Activated naive CD8-positive, alpha-beta T cell treated with anti-CD3 and anti-CD28 coated beads, Interleukin-2, amount 50 U/mL, for 24 hours (primary cell): ENCODE measurements at regions not wholly inside any gene's neighbourhood (a gene's known extent, or its start where the extent isn't known, plus 50 kb on each side); places are given as distances from the start of the nearest gene placed in this dataset.

Experiments
- ATAC-seq: fragments of 150-1000 bp; cut with Tn5 transposase; one replicate; pipeline ENCODE4 v1.10.0; 2021
- DNase-seq: peaks from one replicate; pipeline ENCODE4 v3.0.0; 2021
- H3K27ac Mint-ChIP-seq: one replicate; pipeline ENCODE4 v1.8.0; 2021; ENCODE audit warnings: mild to moderate bottlenecking, mixed read lengths
- H3K27me3 Mint-ChIP-seq: one replicate; pipeline ENCODE4 v1.8.0; 2021; ENCODE audit warnings: mixed read lengths
- H3K36me3 Mint-ChIP-seq: one replicate; pipeline ENCODE4 v1.8.0; 2021; ENCODE audit warnings: low read depth, mixed read lengths
- H3K4me1 Mint-ChIP-seq: one replicate; pipeline ENCODE4 v1.8.0; 2021; ENCODE audit warnings: mixed read lengths
- H3K4me3 Mint-ChIP-seq: one replicate; pipeline ENCODE4 v1.8.0; 2021; ENCODE audit warnings: mild to moderate bottlenecking, moderate library complexity, mixed read lengths
- H3K9me3 Mint-ChIP-seq: one replicate; pipeline ENCODE4 v1.8.0; 2021; ENCODE audit warnings: mixed read lengths

- Mint-ChIP-seq H3K36me3 (peaks cover 5% of the 10 kb centered on the region), H3K27ac (no peak overlapping the region), H3K27me3 (peaks cover 2% of the 10 kb centered on the region)
These were observed 288.5 kb upstream of the RUNX1 start for GRCh38 chr21:35337573-35337972.

GRCh38 chr21:35336534-35336933, 287.4 kb upstream of the RUNX1 start:
- peaks cover 6% of the 10 kb centered on the region for H3K9me3 Mint-ChIP-seq
- peak; percentile 55 for ATAC-seq

More at GRCh38 chr21:35337573-35337972, 288.5 kb upstream of the RUNX1 start:
- Mint-ChIP-seq H3K4me3 (no peak overlapping the region), H3K4me1 (peaks cover 33% of the 10 kb centered on the region), H3K9me3 (peaks cover 3% of the 10 kb centered on the region)
- no peak for DNase-seq
- ATAC-seq: no peak

GRCh38 chr21:35335951-35336446, 286.9 kb upstream of the RUNX1 start:
- Mint-ChIP-seq H3K27me3 (peaks cover 2% of the 10 kb centered on the region), H3K9me3 (peaks cover 11% of the 10 kb centered on the region), H3K27ac (peak overlapping the region; percentile 87), H3K4me1 (peaks cover 22% of the 10 kb centered on the region), H3K4me3 (no peak overlapping the region), H3K36me3 (peaks cover 5% of the 10 kb centered on the region)
- peak; percentile 72 for ATAC-seq
- no peak for DNase-seq

More at GRCh38 chr21:35336534-35336933, 287.4 kb upstream of the RUNX1 start:
- Mint-ChIP-seq H3K4me3 (no peak overlapping the region), H3K36me3 (peaks cover 5% of the 10 kb centered on the region), H3K27me3 (peaks cover 2% of the 10 kb centered on the region), H3K27ac (peak overlapping the region; percentile 87), H3K4me1 (peaks cover 22% of the 10 kb centered on the region)
- DNase-seq: no peak

- peaks cover 3% of the 10 kb centered on the region for H3K36me3 Mint-ChIP-seq
- H3K4me3 Mint-ChIP-seq: no peak overlapping the region
- peaks cover 2% of the 10 kb centered on the region for H3K27me3 Mint-ChIP-seq
- DNase-seq (no peak), ATAC-seq (no peak)
- H3K4me1 Mint-ChIP-seq: peaks cover 18% of the 10 kb centered on the region
- no peak overlapping the region for H3K27ac Mint-ChIP-seq
- H3K9me3 Mint-ChIP-seq: peaks cover 9% of the 10 kb centered on the region
These were observed 284.9 kb upstream of the RUNX1 start for GRCh38 chr21:35333831-35334618.

GRCh38 chr21:35332841-35333426, 283.8 kb upstream of the RUNX1 start:
- peaks cover under 1% of the 10 kb centered on the region for H3K27me3 Mint-ChIP-seq
- H3K4me3 Mint-ChIP-seq: no peak overlapping the region
- DNase-seq (no peak), ATAC-seq (no peak)
- peaks cover 18% of the 10 kb centered on the region for H3K4me1 Mint-ChIP-seq
- H3K9me3 Mint-ChIP-seq: peaks cover 8% of the 10 kb centered on the region
- no peaks in the 10 kb centered on the region for H3K36me3 Mint-ChIP-seq
- no peak overlapping the region for H3K27ac Mint-ChIP-seq

- peaks cover 2% of the 10 kb centered on the region for H3K27me3 Mint-ChIP-seq
- DNase-seq: no peak
- H3K27ac Mint-ChIP-seq: no peak overlapping the region
- no peak overlapping the region for H3K4me3 Mint-ChIP-seq
- H3K36me3 Mint-ChIP-seq: no peaks in the 10 kb centered on the region
- ATAC-seq: no peak
- H3K4me1 Mint-ChIP-seq: peaks cover 3% of the 10 kb centered on the region
- peaks cover 8% of the 10 kb centered on the region for H3K9me3 Mint-ChIP-seq
These were observed 281.0 kb upstream of the RUNX1 start for GRCh38 chr21:35329940-35330660.

- ATAC-seq: no peak
- no peaks in the 10 kb centered on the region for H3K36me3 Mint-ChIP-seq
These were observed 279.9 kb upstream of the RUNX1 start for GRCh38 chr21:35328856-35329455.

GRCh38 chr21:35326677-35327076, 277.6 kb upstream of the RUNX1 start:
- Mint-ChIP-seq H3K4me3 (no peak overlapping the region), H3K27ac (no peak overlapping the region), H3K36me3 (no peaks in the 10 kb centered on the region), H3K4me1 (peaks cover 2% of the 10 kb centered on the region), H3K9me3 (peaks cover 7% of the 10 kb centered on the region), H3K27me3 (peaks cover 2% of the 10 kb centered on the region)
- no peak for DNase-seq
- ATAC-seq: no peak

More at GRCh38 chr21:35328856-35329455, 279.9 kb upstream of the RUNX1 start:
- Mint-ChIP-seq H3K9me3 (peaks cover 8% of the 10 kb centered on the region), H3K27ac (no peak overlapping the region), H3K27me3 (peaks cover 2% of the 10 kb centered on the region), H3K4me1 (peaks cover 2% of the 10 kb centered on the region), H3K4me3 (no peak overlapping the region)
- DNase-seq: no peak

GRCh38 chr21:35325953-35326352, 276.9 kb upstream of the RUNX1 start:
- Mint-ChIP-seq H3K27me3 (peaks cover 2% of the 10 kb centered on the region), H3K36me3 (no peaks in the 10 kb centered on the region)

GRCh38 chr21:35324372-35325220, 275.5 kb upstream of the RUNX1 start:
- Mint-ChIP-seq H3K4me1 (no peaks in the 10 kb centered on the region), H3K27me3 (peaks cover 2% of the 10 kb centered on the region), H3K27ac (no peak overlapping the region), H3K36me3 (no peaks in the 10 kb centered on the region), H3K9me3 (no peaks in the 10 kb centered on the region), H3K4me3 (no peak overlapping the region)
- ATAC-seq (no peak), DNase-seq (no peak)

More at GRCh38 chr21:35325953-35326352, 276.9 kb upstream of the RUNX1 start:
- no peak overlapping the region for H3K27ac Mint-ChIP-seq
- no peaks in the 10 kb centered on the region for H3K9me3 Mint-ChIP-seq
- H3K4me3 Mint-ChIP-seq: no peak overlapping the region
- no peak for ATAC-seq
- no peaks in the 10 kb centered on the region for H3K4me1 Mint-ChIP-seq
- DNase-seq: no peak

GRCh38 chr21:35323947-35324346, 274.8 kb upstream of the RUNX1 start:
- H3K4me1 Mint-ChIP-seq: no peaks in the 10 kb centered on the region
- H3K36me3 Mint-ChIP-seq: no peaks in the 10 kb centered on the region
- no peak overlapping the region for H3K4me3 Mint-ChIP-seq
- H3K27ac Mint-ChIP-seq: no peak overlapping the region
- no peaks in the 10 kb centered on the region for H3K9me3 Mint-ChIP-seq
- ATAC-seq (no peak), DNase-seq (no peak)
- peaks cover 2% of the 10 kb centered on the region for H3K27me3 Mint-ChIP-seq

- H3K27me3 Mint-ChIP-seq: peaks cover 2% of the 10 kb centered on the region
- H3K36me3 Mint-ChIP-seq: no peaks in the 10 kb centered on the region
- H3K9me3 Mint-ChIP-seq: no peaks in the 10 kb centered on the region
- DNase-seq: no peak
- no peak overlapping the region for H3K27ac Mint-ChIP-seq
- peaks cover under 1% of the 10 kb centered on the region for H3K4me1 Mint-ChIP-seq
- ATAC-seq: no peak
- no peak overlapping the region for H3K4me3 Mint-ChIP-seq
These were observed 272.5 kb upstream of the RUNX1 start for GRCh38 chr21:35321322-35322200.
